H1 (cell line): ENCODE measurements at regions not wholly inside any gene's neighbourhood (a gene's known extent, or its start where the extent isn't known, plus 50 kb on each side); places are given as distances from the start of the nearest gene placed in this dataset.

Source experiments
- CTCF ChIA-PET: fragments of 300-600 bp; sonication (Branson Sonifier 250); formaldehyde crosslinking; loops from one replicate; lab custom pipeline; 2021; ENCODE audit not compliant: partially characterized antibody; lab: Charles Lee
- POLR2A ChIA-PET: fragments of 300-600 bp; sonication (Branson Sonifier 250); formaldehyde crosslinking; loops from one replicate; lab custom pipeline; 2021; ENCODE audit warnings: inconsistent platforms; ENCODE audit not compliant: partially characterized antibody; lab: Charles Lee
- DNase-seq, 2 experiments: peaks; one replicate each; pipeline versions ENCODE4 v3.0.0 to v3.0.0-alpha.2; 2010 to 2022; ENCODE audit warnings: low spot score in 2 of 2, low read depth in 1 of 2, mixed read lengths in 1 of 2
- FAIRE-seq: peaks from 2 replicates; lab custom pipeline; 2011; peaks lifted over from hg19 to GRCh38; lab: Jason Lieb, UNC
- H2AFZ ChIP-seq: 2 replicates; pipeline ENCODE4 v1.8.1; 2012; ENCODE audit warnings: low read length, inconsistent platforms
- H2AK5ac ChIP-seq: 2 replicates; pipeline ENCODE4 v1.6.1; 2013; ENCODE audit warnings: low read depth, low read length
- H2BK120ac ChIP-seq: replicated peaks from 2 replicates; pipeline ENCODE3; 2013; ENCODE audit warnings: low read depth, low read length, inconsistent platforms
- H2BK12ac ChIP-seq: 2 replicates; pipeline ENCODE4 v1.6.1; 2013; ENCODE audit warnings: low read depth, low read length
- H2BK15ac ChIP-seq: 2 replicates; pipeline ENCODE4 v1.6.1; 2013; ENCODE audit warnings: low read length
- H2BK20ac ChIP-seq: 2 replicates; pipeline ENCODE4 v1.6.1; 2013; ENCODE audit warnings: low read length
- H2BK5ac ChIP-seq: 2 replicates; pipeline ENCODE4 v1.6.1; 2013; ENCODE audit warnings: low read depth, low read length
- H3K14ac ChIP-seq: 2 replicates; pipeline ENCODE4 v1.6.1; 2013; ENCODE audit warnings: inconsistent platforms; ENCODE audit not compliant: insufficient read length
- H3K18ac ChIP-seq: 2 replicates; pipeline ENCODE4 v1.6.1; 2013; ENCODE audit warnings: low read length; ENCODE audit errors: extremely low read depth
- H3K23ac ChIP-seq: 2 replicates; pipeline ENCODE4 v1.6.1; 2013; ENCODE audit warnings: inconsistent platforms; ENCODE audit not compliant: insufficient read length
- H3K23me2 ChIP-seq: 2 replicates; pipeline ENCODE4 v1.6.1; 2013; ENCODE audit warnings: low read depth, low read length
- H3K27ac ChIP-seq: 2 replicates; pipeline ENCODE4 v1.6.1; 2011; ENCODE audit warnings: low read depth, low read length, inconsistent platforms
- H3K27me3 ChIP-seq, 4 experiments: replicated peaks in 1 of 4; 1 replicate in 1 of 4; 2 replicates in 3 of 4; pipeline versions ENCODE4 v1.6.1 to v1.8.1; 2011 to 2013; ENCODE audit warnings: low read length in 3 of 4, mild to moderate bottlenecking in 3 of 4, inconsistent platforms in 2 of 4, mixed read lengths in 2 of 4, moderate library complexity in 1 of 4; ENCODE audit not compliant: control insufficient read depth in 3 of 4, insufficient read depth in 3 of 4; ENCODE audit errors: extremely low read depth in 1 of 4
- H3K36me3 ChIP-seq, 4 experiments: 2 replicates each; pipeline versions ENCODE4 v1.6.1 to v1.8.1; 2011 to 2013; ENCODE audit warnings: mild to moderate bottlenecking in 4 of 4, low read length in 3 of 4, moderate library complexity in 2 of 4, control low read depth in 1 of 4, inconsistent platforms in 1 of 4; ENCODE audit not compliant: insufficient read depth in 4 of 4, control insufficient read depth in 2 of 4
- H3K4ac ChIP-seq: replicated peaks from 2 replicates; pipeline ENCODE3; 2013; ENCODE audit warnings: low read length, low read depth, mixed read lengths, inconsistent platforms; ENCODE audit not compliant: insufficient read length
- H3K4me1 ChIP-seq, 4 experiments: replicated peaks in 1 of 4; 1 replicate in 1 of 4; 2 replicates in 3 of 4; pipeline versions ENCODE4 v1.6.1 to v1.8.1; 2011 to 2013; ENCODE audit warnings: low read length in 3 of 4, inconsistent platforms in 2 of 4, mixed read lengths in 1 of 4; ENCODE audit not compliant: insufficient read depth in 4 of 4, control insufficient read depth in 3 of 4
- H3K4me2 ChIP-seq, 2 experiments: 2 replicates each; pipeline versions ENCODE4 v1.6.1 to v1.8.1; 2011 to 2013; ENCODE audit warnings: low read depth in 2 of 2, low read length in 2 of 2, control low read depth in 1 of 2, inconsistent platforms in 1 of 2, mild to moderate bottlenecking in 1 of 2; ENCODE audit not compliant: insufficient read depth in 1 of 2
- H3K4me3 ChIP-seq, 4 experiments: fragments of 200-600, 300-600 bp in 1 of 4; sonication (generic), shearing (Covaris generic), sonication (Bioruptor Twin) in 1 of 4; 2 replicates each; pipeline versions ENCODE4 v1.5.1 to v1.8.1; 2011 to 2016; ENCODE audit warnings: low read length in 4 of 4, low read depth in 3 of 4, control low read depth in 2 of 4, inconsistent platforms in 2 of 4, mild to moderate bottlenecking in 2 of 4, mixed read lengths in 1 of 4, moderate library complexity in 1 of 4; ENCODE audit not compliant: insufficient read depth in 2 of 4; ENCODE audit errors: extremely low read depth in 1 of 4
- H3K56ac ChIP-seq: replicated peaks from 2 replicates; pipeline ENCODE3; 2013; ENCODE audit warnings: low read depth, mild to moderate bottlenecking, mixed read lengths, low read length, inconsistent platforms; ENCODE audit not compliant: insufficient read length
- H3K79me1 ChIP-seq: 2 replicates; pipeline ENCODE4 v1.6.1; 2013; ENCODE audit warnings: low read depth, low read length, control low read depth
- H3K79me2 ChIP-seq, 2 experiments: 2 replicates each; pipeline versions ENCODE4 v1.6.1 to v1.8.1; 2012 to 2013; ENCODE audit warnings: low read length in 2 of 2, mild to moderate bottlenecking in 2 of 2, inconsistent platforms in 1 of 2; ENCODE audit not compliant: insufficient read depth in 2 of 2, control insufficient read depth in 1 of 2
- H3K9ac ChIP-seq, 4 experiments: replicated peaks in 1 of 4; 1 replicate in 1 of 4; 2 replicates in 3 of 4; pipeline versions ENCODE4 v1.6.1 to v1.8.1; 2011 to 2013; ENCODE audit warnings: low read depth in 3 of 4, low read length in 3 of 4, control low read depth in 2 of 4, mild to moderate bottlenecking in 2 of 4, moderate library complexity in 2 of 4, inconsistent platforms in 1 of 4; ENCODE audit errors: extremely low read depth in 1 of 4
- H3K9me3 ChIP-seq, 2 experiments: 2 replicates each; pipeline versions ENCODE4 v1.6.1 to v1.8.1; 2012 to 2013; ENCODE audit warnings: mild to moderate bottlenecking in 2 of 2, moderate library complexity in 2 of 2, control low read depth in 1 of 2, inconsistent platforms in 1 of 2, low read depth in 1 of 2, low read length in 1 of 2, mixed read lengths in 1 of 2; ENCODE audit not compliant: insufficient read depth in 2 of 2
- H4K20me1 ChIP-seq, 2 experiments: replicated peaks in 1 of 2; 2 replicates each; pipeline versions ENCODE3 to v1.8.1; 2011 to 2013; ENCODE audit warnings: inconsistent platforms in 2 of 2, low read length in 2 of 2, mild to moderate bottlenecking in 1 of 2; ENCODE audit not compliant: insufficient read depth in 2 of 2, control insufficient read depth in 1 of 2
- H4K5ac ChIP-seq: 2 replicates; pipeline ENCODE4 v1.6.1; 2013; ENCODE audit warnings: low read length, low read depth, mixed read lengths, inconsistent platforms; ENCODE audit not compliant: insufficient read length
- H4K8ac ChIP-seq: 2 replicates; pipeline ENCODE4 v1.8.0; 2013; ENCODE audit warnings: mild to moderate bottlenecking, moderate library complexity, low read length, inconsistent platforms; ENCODE audit not compliant: insufficient read depth; ENCODE audit errors: extremely low read depth
- H4K91ac ChIP-seq: replicated peaks from 2 replicates; pipeline ENCODE3; 2013; ENCODE audit warnings: low read length, mixed read lengths, inconsistent platforms; ENCODE audit not compliant: insufficient read length
- BCL11A ChIP-seq, 2 experiments: IDR thresholded peaks; one replicate each; pipeline ENCODE4 v1.6.1; 2011; ENCODE audit warnings: low read depth in 2 of 2, low read length in 2 of 2, mild to moderate bottlenecking in 2 of 2
- CBX5 ChIP-seq: fragments of 300-800, 300-1000 bp; sonication (generic); IDR thresholded peaks from 2 replicates; pipeline ENCODE4 v1.7.1; 2016; ENCODE audit warnings: antibody characterized with exemption, low read length, low read depth
- EZH2 ChIP-seq: fragments of 200-600 bp; sonication (generic); IDR thresholded peaks from 2 replicates; pipeline ENCODE4 v1.7.1; 2012; ENCODE audit warnings: low read depth, mild to moderate bottlenecking, moderate library complexity, low read length, inconsistent platforms; ENCODE audit not compliant: severe bottlenecking
- GABPA ChIP-seq: IDR thresholded peaks from 2 replicates; pipeline ENCODE4 v1.6.1; 2011; ENCODE audit warnings: mild to moderate bottlenecking, low read length, moderate library complexity, borderline replicate concordance; ENCODE audit not compliant: insufficient read depth
- HDAC2 ChIP-seq, 2 experiments: fragments of 300-600 bp in 1 of 2; sonication (generic) in 1 of 2; IDR thresholded peaks; 2 replicates each; pipeline ENCODE4 v1.6.1; 2011 to 2012; ENCODE audit warnings: low read depth in 2 of 2, low read length in 2 of 2, mild to moderate bottlenecking in 2 of 2, moderate library complexity in 2 of 2, borderline replicate concordance in 1 of 2, inconsistent platforms in 1 of 2
- POLR2AphosphoS5 ChIP-seq: IDR thresholded peaks from 2 replicates; pipeline ENCODE4 v1.6.1; 2011; ENCODE audit warnings: low read depth, low read length
- RBBP5 ChIP-seq: IDR thresholded peaks from 2 replicates; pipeline ENCODE4 v1.7.1; 2012; ENCODE audit warnings: low read depth, mild to moderate bottlenecking, inconsistent platforms, low read length, moderate library complexity, borderline replicate concordance
- RFX5 ChIP-seq: IDR thresholded peaks from 2 replicates; pipeline ENCODE4 v1.6.1; 2011; ENCODE audit warnings: low read depth, low read length, improper control_type of control experiment, borderline replicate concordance
- SIX5 ChIP-seq: IDR thresholded peaks from 2 replicates; pipeline ENCODE4 v1.6.1; 2011; ENCODE audit warnings: mild to moderate bottlenecking, low read depth, low read length
- SUZ12 ChIP-seq: fragments of 200-600 bp; sonication (generic); IDR thresholded peaks from 2 replicates; pipeline ENCODE4 v1.6.1; 2012; ENCODE audit warnings: mild to moderate bottlenecking, inconsistent platforms, low read length, moderate library complexity, mixed read lengths
- TAF7 ChIP-seq: optimal IDR thresholded peaks from 2 replicates; pipeline ENCODE3; 2011; ENCODE audit warnings: low read depth, mild to moderate bottlenecking, inconsistent platforms, low read length, moderate library complexity, borderline replicate concordance
- TEAD4 ChIP-seq: IDR thresholded peaks from 2 replicates; pipeline ENCODE4 v1.6.1; 2012; ENCODE audit warnings: low read depth, low read length, inconsistent platforms, mixed read lengths
- WGBS, 2 experiments: shearing (Covaris generic) in 1 of 2; methylation state at CpG; one replicate each; pipeline versions ENCODE4 v1.1.6 to v1.1.7; 2013 to 2015; ENCODE audit warnings: low lambda C conversion rate in 2 of 2, mixed read lengths in 2 of 2, inconsistent platforms in 1 of 2, low coverage in 1 of 2, missing lambda C conversion rate in 1 of 2; ENCODE audit not compliant: insufficient replicate concordance in 2 of 2, insufficient coverage in 1 of 2, insufficient read length in 1 of 2; ENCODE audit errors: extremely low coverage in 1 of 2, missing lambda C conversion rate in 1 of 2; 5-methylcytosine and 5-hydroxymethylcytosine counted together
- TF ChIP-seq, protein P1 (sequence below): IDR thresholded peaks from 2 replicates; pipeline ENCODE4 v1.6.1; 2012; ENCODE audit warnings: low read length, inconsistent platforms

DNA sequence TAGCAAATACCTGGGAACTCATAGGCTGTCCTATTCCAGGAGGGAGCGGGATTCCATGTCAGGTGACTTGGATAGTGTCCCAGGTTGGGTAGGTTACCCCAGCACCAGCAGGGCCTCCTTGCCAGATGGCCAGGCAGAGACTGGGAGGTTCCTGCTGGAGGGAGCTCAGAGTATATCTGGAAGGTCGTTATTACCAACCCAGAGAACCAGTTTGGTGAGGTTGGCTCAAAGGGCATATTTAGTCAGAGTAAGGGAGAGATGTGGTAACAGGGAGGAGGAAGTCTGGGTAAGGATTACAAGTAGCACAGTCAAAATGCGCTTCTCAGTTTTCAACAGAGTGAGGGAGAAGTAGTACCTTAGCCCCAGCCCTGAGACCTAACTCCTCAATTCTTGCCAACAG is 53.3 kb upstream of the LNX1 start:
- FAIRE-seq = no peak
- TF ChIP-seq GABPA (no peak), POLR2AphosphoS5 (no peak), RFX5 (no peak), HDAC2 (IDR thresholded peaks at IDR 0.05; ENCODE audit: borderline replicate concordance in 1 of 2, low read depth in 2 of 2, low read length in 2 of 2) (no peak), TAF7 (no peak), BCL11A (IDR thresholded peaks at IDR 0.05; ENCODE audit: low read depth in 2 of 2, low read length in 2 of 2) (no peak), SIX5 (no peak), EZH2 (no peak), TEAD4 (no peak), CBX5 (no peak), RBBP5 (no peak), SUZ12 (no peak)
- TF ChIP-seq, protein P1, sequence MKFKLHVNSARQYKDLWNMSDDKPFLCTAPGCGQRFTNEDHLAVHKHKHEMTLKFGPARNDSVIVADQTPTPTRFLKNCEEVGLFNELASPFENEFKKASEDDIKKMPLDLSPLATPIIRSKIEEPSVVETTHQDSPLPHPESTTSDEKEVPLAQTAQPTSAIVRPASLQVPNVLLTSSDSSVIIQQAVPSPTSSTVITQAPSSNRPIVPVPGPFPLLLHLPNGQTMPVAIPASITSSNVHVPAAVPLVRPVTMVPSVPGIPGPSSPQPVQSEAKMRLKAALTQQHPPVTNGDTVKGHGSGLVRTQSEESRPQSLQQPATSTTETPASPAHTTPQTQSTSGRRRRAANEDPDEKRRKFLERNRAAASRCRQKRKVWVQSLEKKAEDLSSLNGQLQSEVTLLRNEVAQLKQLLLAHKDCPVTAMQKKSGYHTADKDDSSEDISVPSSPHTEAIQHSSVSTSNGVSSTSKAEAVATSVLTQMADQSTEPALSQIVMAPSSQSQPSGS = no peak

More for the DNA sequence above, 53.3 kb upstream of the LNX1 start:
- Histone ChIP-seq H3K4me2 (no peak overlapping the region), H2BK12ac (no peak overlapping the region), H2BK15ac (no peak overlapping the region), H3K27me3 (no peaks in the 10 kb centered on the region), H2BK20ac (no peak overlapping the region), H3K4ac (no peak overlapping the region), H4K8ac (no peak overlapping the region), H3K36me3 (no peaks in the 10 kb centered on the region), H3K9me3 (no peaks in the 10 kb centered on the region), H3K56ac (no peak overlapping the region), H3K4me1 (no peaks in the 10 kb centered on the region), H3K9ac (no peak overlapping the region), H2BK120ac (no peak overlapping the region), H3K23me2 (no peaks in the 10 kb centered on the region), H4K5ac (no peak overlapping the region), H3K27ac (no peak overlapping the region), H3K23ac (no peak overlapping the region), H3K14ac (no peak overlapping the region), H2AFZ (no peak overlapping the region), H2BK5ac (no peak overlapping the region), H4K20me1 (no peaks in the 10 kb centered on the region), H3K79me2 (no peaks in the 10 kb centered on the region), H2AK5ac (no peak overlapping the region), H4K91ac (no peak overlapping the region), H3K4me3 (no peak overlapping the region), H3K79me1 (no peaks in the 10 kb centered on the region), H3K18ac (no peak overlapping the region)
- no peak for DNase-seq
- 77% methylated on average over 3 of the region's 3 CpGs; no CpG with 5 or more reads in 1 of the 2 experiments for WGBS, 2 experiments
- ChIA-PET POLR2A (interaction anchor here (0.6 kb wide), 1 partner anchor 1293 kb away, joined by 3 read pairs; no protein-coding TSS in a partner anchor), CTCF (interaction anchor here (1.0 kb wide), 1 partner anchor 17 kb away, joined by 3 read pairs; no protein-coding TSS in a partner anchor)
